ENCODE measurements at regions not wholly inside any gene's neighbourhood (a gene's known extent, or its start where the extent isn't known, plus 50 kb on each side); places are given as distances from the start of the nearest gene placed in this dataset.
"Not testable (repeated sequence)": the region's sequence is repeated elsewhere in the genome, so short reads cannot be mapped to it uniquely, and the experiment has no call there.

- intact Hi-C loops (cut with DNase I): loop anchor here (10.0 kb wide), 1 partner anchor 186 kb away; no protein-coding TSS in a partner anchor
- Histone ChIP-seq H3K4me1 (no peaks in the 10 kb centered on the region), H3K4me3 (no peak overlapping the region), H3K27me3 (no peaks in the 10 kb centered on the region), H3K9me3 (no peaks in the 10 kb centered on the region), H3K36me3 (no peaks in the 10 kb centered on the region), H3K27ac (no peak overlapping the region)
- TF ChIP-seq POLR2A (IDR thresholded peaks at IDR 0.05): no peak
- no peak for TF ChIP-seq POLR2AphosphoS5 (IDR thresholded peaks at IDR 0.05; ENCODE audit: insufficient read depth in 1 of 2, low read depth in 1 of 2)
- TF ChIP-seq, protein P1, sequence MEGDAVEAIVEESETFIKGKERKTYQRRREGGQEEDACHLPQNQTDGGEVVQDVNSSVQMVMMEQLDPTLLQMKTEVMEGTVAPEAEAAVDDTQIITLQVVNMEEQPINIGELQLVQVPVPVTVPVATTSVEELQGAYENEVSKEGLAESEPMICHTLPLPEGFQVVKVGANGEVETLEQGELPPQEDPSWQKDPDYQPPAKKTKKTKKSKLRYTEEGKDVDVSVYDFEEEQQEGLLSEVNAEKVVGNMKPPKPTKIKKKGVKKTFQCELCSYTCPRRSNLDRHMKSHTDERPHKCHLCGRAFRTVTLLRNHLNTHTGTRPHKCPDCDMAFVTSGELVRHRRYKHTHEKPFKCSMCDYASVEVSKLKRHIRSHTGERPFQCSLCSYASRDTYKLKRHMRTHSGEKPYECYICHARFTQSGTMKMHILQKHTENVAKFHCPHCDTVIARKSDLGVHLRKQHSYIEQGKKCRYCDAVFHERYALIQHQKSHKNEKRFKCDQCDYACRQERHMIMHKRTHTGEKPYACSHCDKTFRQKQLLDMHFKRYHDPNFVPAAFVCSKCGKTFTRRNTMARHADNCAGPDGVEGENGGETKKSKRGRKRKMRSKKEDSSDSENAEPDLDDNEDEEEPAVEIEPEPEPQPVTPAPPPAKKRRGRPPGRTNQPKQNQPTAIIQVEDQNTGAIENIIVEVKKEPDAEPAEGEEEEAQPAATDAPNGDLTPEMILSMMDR (IDR thresholded peaks at IDR 0.05): no peak
- DNase-seq (ENCODE audit: extremely low spot score in 2 of 2): peak in 1 of 2 donors; percentile 83
These were observed 50.1 kb upstream of the DKK3 start for GRCh38 chr11:12058425-12059115.

- H3K4me3 ChIP-seq, H3K36me3 ChIP-seq, H3K9me3 ChIP-seq, H3K27me3 ChIP-seq, H3K27ac ChIP-seq, H3K4me1 ChIP-seq: not testable (repeated sequence)
- intact Hi-C loops (cut with DNase I): loop anchor here (10.0 kb wide), 1 partner anchor 186 kb away; no protein-coding TSS in a partner anchor
- DNase-seq (ENCODE audit: extremely low spot score in 2 of 2): peak in 1 of 2 donors; percentile 10
These were observed 50.7 kb upstream of the DKK3 start for GRCh38 chr11:12059144-12059543.

GRCh38 chr11:12060385-12060985 lies 49.9 kb upstream of the MICAL2 start:
- TF ChIP-seq POLR2A (IDR thresholded peaks at IDR 0.05) (no peak), POLR2AphosphoS5 (IDR thresholded peaks at IDR 0.05; ENCODE audit: insufficient read depth in 1 of 2, low read depth in 1 of 2) (no peak)
- TF ChIP-seq, protein P1 (IDR thresholded peaks at IDR 0.05): no peak
- Histone ChIP-seq H3K4me1 (no peaks in the 10 kb centered on the region), H3K9me3 (no peaks in the 10 kb centered on the region), H3K4me3 (no peak overlapping the region), H3K27me3 (no peaks in the 10 kb centered on the region), H3K36me3 (no peaks in the 10 kb centered on the region), H3K27ac (no peak overlapping the region)
- intact Hi-C loops (cut with DNase I): no loop called here
- DNase-seq (ENCODE audit: extremely low spot score in 2 of 2): peak in 1 of 2 donors; percentile 79

Data from vagina (tissue), 2 donors.